Fibroblast of lung (primary cell): ENCODE measurements at regions not wholly inside any gene's neighbourhood (a gene's known extent, or its start where the extent isn't known, plus 50 kb on each side); places are given as distances from the start of the nearest gene placed in this dataset.

ENCODE experiments used
- DNase-seq, 2 donors: peaks; one replicate each; pipeline versions ENCODE4 v3.0.0 to v3.0.0-alpha.2; 2010; ENCODE audit warnings: low read depth in 2 of 2
- H2AFZ ChIP-seq: 2 replicates; pipeline ENCODE4 v1.5.1; 2012; ENCODE audit warnings: low read length, control low read depth, inconsistent platforms
- H3K27ac ChIP-seq: 2 replicates; pipeline ENCODE4 v1.5.1; 2011; ENCODE audit warnings: low read length, control low read depth; ENCODE audit not compliant: insufficient read depth
- H3K27me3 ChIP-seq: 2 replicates; pipeline ENCODE4 v1.5.1; 2011; ENCODE audit warnings: mild to moderate bottlenecking, low read length; ENCODE audit not compliant: control insufficient read depth, insufficient read depth
- H3K36me3 ChIP-seq: 2 replicates; pipeline ENCODE4 v1.5.1; 2011; ENCODE audit warnings: low read length; ENCODE audit not compliant: control insufficient read depth, insufficient read depth
- H3K4me1 ChIP-seq: 2 replicates; pipeline ENCODE4 v1.5.1; 2011; ENCODE audit warnings: low read length; ENCODE audit not compliant: control insufficient read depth, insufficient read depth; ENCODE audit errors: extremely low read depth
- H3K4me2 ChIP-seq: 2 replicates; pipeline ENCODE4 v1.5.1; 2011; ENCODE audit warnings: low read length, control low read depth; ENCODE audit not compliant: insufficient read depth; ENCODE audit errors: extremely low read depth
- H3K4me3 ChIP-seq, 4 experiments: fragments of 200-600 bp in 1 of 4; sonication (generic) in 1 of 4; replicated peaks in 1 of 4; 2 replicates each; pipeline ENCODE4 v1.5.1; 2011 to 2016; ENCODE audit warnings: low read length in 4 of 4, low read depth in 3 of 4, mild to moderate bottlenecking in 3 of 4, control low read depth in 2 of 4, inconsistent platforms in 1 of 4, mixed read lengths in 1 of 4; ENCODE audit not compliant: insufficient read depth in 1 of 4; ENCODE audit errors: control extremely low read depth in 1 of 4
- H3K79me2 ChIP-seq: 2 replicates; pipeline ENCODE4 v1.5.1; 2012; ENCODE audit warnings: mild to moderate bottlenecking, low read length, inconsistent platforms; ENCODE audit not compliant: control insufficient read depth, insufficient read depth
- H3K9ac ChIP-seq: 2 replicates; pipeline ENCODE4 v1.5.1; 2011; ENCODE audit warnings: mild to moderate bottlenecking, low read length, control low read depth; ENCODE audit not compliant: insufficient read depth
- H3K9me3 ChIP-seq: 2 replicates; pipeline ENCODE4 v1.5.1; 2012; ENCODE audit warnings: low read depth, low read length; ENCODE audit not compliant: control insufficient read depth, insufficient read depth
- H4K20me1 ChIP-seq: 2 replicates; pipeline ENCODE4 v1.5.1; 2011; ENCODE audit warnings: low read length; ENCODE audit not compliant: control insufficient read depth, insufficient read depth; ENCODE audit errors: extremely low read depth
- EZH2 ChIP-seq: IDR thresholded peaks from 2 replicates; pipeline ENCODE4 v1.5.1; 2012; ENCODE audit warnings: low read length, control low read depth, mild to moderate bottlenecking; ENCODE audit errors: missing control alignments
- TF ChIP-seq, protein P1 (sequence below), 2 donors: IDR thresholded peaks in 1 of 2; conservative IDR thresholded peaks in 1 of 2; 1 replicate in 1 of 2; 2 replicates in 1 of 2; pipeline ENCODE4 v1.5.1; 2011 to 2012; ENCODE audit warnings: low read length in 2 of 2, control low read depth in 1 of 2, inconsistent platforms in 1 of 2, low read depth in 1 of 2, mild to moderate bottlenecking in 1 of 2

DNA sequence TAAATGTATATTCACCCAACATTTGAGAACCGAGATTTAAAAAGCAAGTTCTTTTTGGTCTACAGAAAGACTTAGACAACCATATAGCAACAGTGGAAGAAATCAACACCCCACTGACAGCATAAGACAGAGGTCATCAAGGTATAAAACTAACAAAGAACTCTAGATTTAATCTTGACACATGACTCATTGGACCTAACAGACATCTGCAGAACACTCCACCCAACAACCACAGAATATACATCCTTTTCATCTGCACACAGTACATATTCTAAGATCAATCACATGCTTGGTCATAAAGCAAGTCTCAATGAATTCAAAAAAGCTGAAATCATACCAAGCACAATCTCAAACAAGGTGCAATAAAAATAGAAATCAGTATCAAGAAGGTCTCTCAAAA is 65.8 kb downstream of the SPIN4 start:
- Histone ChIP-seq H3K9ac (no peak overlapping the region), H3K4me3 (no peak overlapping the region), H2AFZ (no peak overlapping the region), H3K27me3 (no peaks in the 10 kb centered on the region), H3K4me1 (no peaks in the 10 kb centered on the region), H3K9me3 (no peaks in the 10 kb centered on the region), H3K4me2 (no peak overlapping the region), H4K20me1 (no peaks in the 10 kb centered on the region), H3K79me2 (no peaks in the 10 kb centered on the region), H3K36me3 (no peaks in the 10 kb centered on the region), H3K27ac (no peak overlapping the region)
- TF ChIP-seq, protein P1, sequence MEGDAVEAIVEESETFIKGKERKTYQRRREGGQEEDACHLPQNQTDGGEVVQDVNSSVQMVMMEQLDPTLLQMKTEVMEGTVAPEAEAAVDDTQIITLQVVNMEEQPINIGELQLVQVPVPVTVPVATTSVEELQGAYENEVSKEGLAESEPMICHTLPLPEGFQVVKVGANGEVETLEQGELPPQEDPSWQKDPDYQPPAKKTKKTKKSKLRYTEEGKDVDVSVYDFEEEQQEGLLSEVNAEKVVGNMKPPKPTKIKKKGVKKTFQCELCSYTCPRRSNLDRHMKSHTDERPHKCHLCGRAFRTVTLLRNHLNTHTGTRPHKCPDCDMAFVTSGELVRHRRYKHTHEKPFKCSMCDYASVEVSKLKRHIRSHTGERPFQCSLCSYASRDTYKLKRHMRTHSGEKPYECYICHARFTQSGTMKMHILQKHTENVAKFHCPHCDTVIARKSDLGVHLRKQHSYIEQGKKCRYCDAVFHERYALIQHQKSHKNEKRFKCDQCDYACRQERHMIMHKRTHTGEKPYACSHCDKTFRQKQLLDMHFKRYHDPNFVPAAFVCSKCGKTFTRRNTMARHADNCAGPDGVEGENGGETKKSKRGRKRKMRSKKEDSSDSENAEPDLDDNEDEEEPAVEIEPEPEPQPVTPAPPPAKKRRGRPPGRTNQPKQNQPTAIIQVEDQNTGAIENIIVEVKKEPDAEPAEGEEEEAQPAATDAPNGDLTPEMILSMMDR (conservative IDR thresholded peaks at IDR 0.05 in 1 of 2, IDR thresholded peaks at IDR 0.05 in 1 of 2; ENCODE audit: low read depth in 1 of 2, low read length in 2 of 2), result no peak
- no peak for TF ChIP-seq EZH2
- DNase-seq, result no peak

DNA sequence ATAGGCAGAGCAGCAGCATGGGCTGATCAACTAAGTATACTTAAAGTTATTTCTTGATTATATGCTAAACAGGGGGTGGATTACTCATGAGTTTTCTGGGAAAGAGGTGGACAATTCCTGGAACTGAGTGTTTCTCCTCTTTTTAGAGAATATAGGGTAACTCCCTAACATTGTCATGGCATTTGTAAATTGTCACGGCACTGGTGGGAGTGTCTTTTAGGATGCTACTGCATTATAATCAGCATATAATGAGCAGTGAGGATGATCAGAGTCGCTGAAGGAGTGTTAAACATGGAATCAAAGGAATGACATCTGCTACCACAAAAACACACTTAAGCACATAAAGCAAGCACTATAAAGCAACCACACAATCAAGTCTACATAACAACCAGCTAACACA is 66.5 kb downstream of the SPIN4 start:
- no peaks in the 10 kb centered on the region for H3K9me3 ChIP-seq
- no peak for TF ChIP-seq EZH2
- TF ChIP-seq, protein P1 (conservative IDR thresholded peaks at IDR 0.05 in 1 of 2, IDR thresholded peaks at IDR 0.05 in 1 of 2; ENCODE audit: low read depth in 1 of 2, low read length in 2 of 2), result no peak
- H3K27ac ChIP-seq, result no peak overlapping the region
- H3K4me3 ChIP-seq, result no peak overlapping the region
- no peak overlapping the region for H3K4me2 ChIP-seq
- H3K27me3 ChIP-seq, result no peaks in the 10 kb centered on the region
- DNase-seq, result no peak
- no peaks in the 10 kb centered on the region for H3K79me2 ChIP-seq
- H3K36me3 ChIP-seq, result no peaks in the 10 kb centered on the region
- H4K20me1 ChIP-seq, result no peaks in the 10 kb centered on the region
- no peak overlapping the region for H3K9ac ChIP-seq
- H2AFZ ChIP-seq, result no peak overlapping the region
- H3K4me1 ChIP-seq, result no peaks in the 10 kb centered on the region

DNA sequence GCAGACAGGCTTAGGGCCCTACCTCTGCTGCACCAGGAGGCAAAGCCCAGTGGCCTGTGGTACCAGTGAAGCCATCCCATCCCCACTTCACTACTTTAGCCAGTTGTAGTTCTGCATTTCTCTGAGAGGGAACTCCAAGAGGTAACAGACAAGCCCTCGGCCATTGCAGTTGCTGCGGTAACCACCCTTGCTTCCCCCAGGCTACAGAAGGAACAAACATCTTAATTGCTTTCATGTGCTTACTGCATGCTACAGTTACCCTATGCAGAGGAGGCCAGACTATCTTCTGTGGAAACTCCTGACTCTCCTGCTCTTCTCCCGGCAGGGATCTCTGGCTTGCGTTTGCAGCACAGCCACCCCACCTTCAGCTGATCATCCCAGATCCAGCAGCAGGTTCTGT is 67.8 kb downstream of the SPIN4 start:
- H3K36me3 ChIP-seq, result no peaks in the 10 kb centered on the region
- H3K4me1 ChIP-seq, result no peaks in the 10 kb centered on the region
- no peak overlapping the region for H2AFZ ChIP-seq
- no peaks in the 10 kb centered on the region for H3K79me2 ChIP-seq
- no peaks in the 10 kb centered on the region for H3K27me3 ChIP-seq
- no peak for DNase-seq
- H3K9me3 ChIP-seq, result no peaks in the 10 kb centered on the region
- H3K4me3 ChIP-seq, result no peak overlapping the region
- H3K4me2 ChIP-seq, result no peak overlapping the region
- H3K9ac ChIP-seq, result no peak overlapping the region
- H4K20me1 ChIP-seq, result no peaks in the 10 kb centered on the region
- no peak overlapping the region for H3K27ac ChIP-seq
- TF ChIP-seq, protein P1 (conservative IDR thresholded peaks at IDR 0.05 in 1 of 2, IDR thresholded peaks at IDR 0.05 in 1 of 2; ENCODE audit: low read depth in 1 of 2, low read length in 2 of 2), result no peak
- no peak for TF ChIP-seq EZH2
